Prostate gland (tissue), 2 donors: ENCODE measurements at regions not wholly inside any gene's neighbourhood (a gene's known extent, or its start where the extent isn't known, plus 50 kb on each side); places are given as distances from the start of the nearest gene placed in this dataset.

Experiments
- CTCF ChIP-seq, 4 experiments: fragments of 200-600 bp in 2 of 4; fragments of 450-650 bp in 2 of 4; sonication (generic) in 2 of 4; IDR thresholded peaks; 1 replicate in 3 of 4; 2 replicates in 1 of 4; pipeline ENCODE4 v1.5.1; 2016 to 2019; ENCODE audit warnings: antibody characterized with exemption in 4 of 4, mild to moderate bottlenecking in 2 of 4, moderate library complexity in 2 of 4
- POLR2A ChIP-seq: fragments of 450-650 bp; IDR thresholded peaks from one replicate; pipeline ENCODE4 v1.6.1; 2016; ENCODE audit warnings: antibody characterized with exemption, mild to moderate bottlenecking
- POLR2AphosphoS5 ChIP-seq: sonication (generic); formaldehyde crosslinking; IDR thresholded peaks from one replicate; pipeline ENCODE4 v1.6.1; 2017; ENCODE audit warnings: antibody characterized with exemption

DNA sequence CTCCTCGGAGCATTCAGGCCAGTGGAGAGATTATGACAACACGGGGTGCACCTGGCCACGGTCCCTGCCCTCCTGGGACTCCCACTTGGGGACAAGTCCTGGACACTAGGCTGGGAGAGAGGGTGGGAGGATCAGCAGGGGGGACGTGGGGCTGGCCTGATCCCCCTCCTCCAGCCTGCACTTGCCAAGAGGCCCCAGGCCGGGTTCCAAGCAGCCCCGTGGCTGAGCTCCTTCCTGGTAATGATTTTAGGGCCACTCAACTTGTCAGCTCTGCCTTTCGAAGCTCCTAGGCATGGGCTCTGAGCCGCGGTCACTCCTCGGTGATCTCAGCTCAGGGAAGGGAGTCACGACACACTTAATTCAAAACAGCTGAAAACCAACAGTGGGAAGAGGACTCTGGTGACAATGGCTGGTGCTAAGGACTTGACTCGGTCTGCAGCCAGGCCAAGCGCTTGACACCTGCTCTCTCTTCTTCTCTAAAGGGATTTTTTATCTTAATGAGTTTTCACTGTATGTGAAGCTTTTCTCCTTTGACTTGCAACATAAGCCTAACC is 161.7 kb downstream of the BMP7 start:
- TF ChIP-seq CTCF (IDR thresholded peaks at IDR 0.05) (no peak), POLR2A (no peak), POLR2AphosphoS5 (no peak)
